SU-DHL-6 (cell line): ENCODE measurements at regions not wholly inside any gene's neighbourhood (a gene's known extent, or its start where the extent isn't known, plus 50 kb on each side); places are given as distances from the start of the nearest gene placed in this dataset.

Experiments used
- CTCF ChIP-seq: fragments of 200-600 bp; sonication (generic); IDR thresholded peaks from one replicate; pipeline ENCODE4 v1.5.1; 2017; ENCODE audit warnings: antibody characterized with exemption, mild to moderate bottlenecking, low read length, moderate library complexity; ENCODE audit not compliant: insufficient read depth, poor library complexity, severe bottlenecking
- EZH2phosphoT487 ChIP-seq: fragments of 200-600 bp; sonication (generic), shearing (Covaris generic); conservative IDR thresholded peaks from 2 replicates; pipeline ENCODE4 v1.6.1; 2018; ENCODE audit warnings: mild to moderate bottlenecking, antibody characterized with exemption, low read length, moderate library complexity, mixed read lengths

GRCh38 chr13:85652491-85652890 lies 146.7 kb downstream of the SLITRK6 start:
- TF ChIP-seq CTCF (no peak), EZH2phosphoT487 (no peak)
